A549 (cell line): ENCODE measurements at regions not wholly inside any gene's neighbourhood (a gene's known extent, or its start where the extent isn't known, plus 50 kb on each side); places are given as distances from the start of the nearest gene placed in this dataset.

Experiments used
- CTCF ChIP-seq: fragments of >200 bp; sonication (Bioruptor Twin); formaldehyde crosslinking; IDR thresholded peaks from 3 replicates; pipeline ENCODE4 v1.5.1; 2016
- MAZ ChIP-seq: fragments of 150-350 bp; IDR thresholded peaks from 2 replicates; pipeline ENCODE4 v1.6.1; 2014; ENCODE audit warnings: antibody characterized with exemption, low read depth, low read length, borderline replicate concordance

- TF ChIP-seq CTCF, result no peak
- TF ChIP-seq MAZ, result no peak
These were observed 57.4 kb upstream of the LGALSL start for GRCh38 chr2:64396551-64396950.
